ENCODE measurements at regions not wholly inside any gene's neighbourhood (a gene's known extent, or its start where the extent isn't known, plus 50 kb on each side); places are given as distances from the start of the nearest gene placed in this dataset.

DNA sequence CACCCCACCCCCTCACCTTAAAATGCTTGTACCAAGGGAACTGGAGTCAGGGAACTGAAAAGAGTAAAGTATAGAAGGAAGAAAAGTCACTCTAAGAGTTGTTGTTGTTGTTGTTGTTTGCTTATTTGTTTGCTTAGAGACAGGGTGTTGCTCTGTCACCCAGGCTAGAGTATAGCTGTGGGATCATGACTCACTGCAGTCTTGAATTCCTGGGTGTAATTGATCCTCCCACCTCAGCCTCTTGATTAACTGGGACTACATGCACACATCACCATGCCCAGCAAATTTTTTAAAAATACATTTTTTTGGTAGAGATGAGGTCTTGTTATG, 681.6 kb upstream of the GJE1 start:
- DNase-seq (ENCODE audit: low read depth, low spot score) = no peak
- H3K27me3 Mint-ChIP-seq (ENCODE audit: low read depth) = no peaks in the 10 kb centered on the region
- H3K4me3 Mint-ChIP-seq = no peak overlapping the region
- peaks cover 11% of the 10 kb centered on the region for H3K4me1 Mint-ChIP-seq
- TF ChIP-seq, protein P1, sequence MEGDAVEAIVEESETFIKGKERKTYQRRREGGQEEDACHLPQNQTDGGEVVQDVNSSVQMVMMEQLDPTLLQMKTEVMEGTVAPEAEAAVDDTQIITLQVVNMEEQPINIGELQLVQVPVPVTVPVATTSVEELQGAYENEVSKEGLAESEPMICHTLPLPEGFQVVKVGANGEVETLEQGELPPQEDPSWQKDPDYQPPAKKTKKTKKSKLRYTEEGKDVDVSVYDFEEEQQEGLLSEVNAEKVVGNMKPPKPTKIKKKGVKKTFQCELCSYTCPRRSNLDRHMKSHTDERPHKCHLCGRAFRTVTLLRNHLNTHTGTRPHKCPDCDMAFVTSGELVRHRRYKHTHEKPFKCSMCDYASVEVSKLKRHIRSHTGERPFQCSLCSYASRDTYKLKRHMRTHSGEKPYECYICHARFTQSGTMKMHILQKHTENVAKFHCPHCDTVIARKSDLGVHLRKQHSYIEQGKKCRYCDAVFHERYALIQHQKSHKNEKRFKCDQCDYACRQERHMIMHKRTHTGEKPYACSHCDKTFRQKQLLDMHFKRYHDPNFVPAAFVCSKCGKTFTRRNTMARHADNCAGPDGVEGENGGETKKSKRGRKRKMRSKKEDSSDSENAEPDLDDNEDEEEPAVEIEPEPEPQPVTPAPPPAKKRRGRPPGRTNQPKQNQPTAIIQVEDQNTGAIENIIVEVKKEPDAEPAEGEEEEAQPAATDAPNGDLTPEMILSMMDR (conservative IDR thresholded peaks at IDR 0.05) = no peak
- no peak overlapping the region for H3K27ac Mint-ChIP-seq (ENCODE audit: unreplicated experiment)
- H3K9me3 Mint-ChIP-seq = no peaks in the 10 kb centered on the region
- no peaks in the 10 kb centered on the region for H3K36me3 Mint-ChIP-seq (ENCODE audit: low read depth)

DNA sequence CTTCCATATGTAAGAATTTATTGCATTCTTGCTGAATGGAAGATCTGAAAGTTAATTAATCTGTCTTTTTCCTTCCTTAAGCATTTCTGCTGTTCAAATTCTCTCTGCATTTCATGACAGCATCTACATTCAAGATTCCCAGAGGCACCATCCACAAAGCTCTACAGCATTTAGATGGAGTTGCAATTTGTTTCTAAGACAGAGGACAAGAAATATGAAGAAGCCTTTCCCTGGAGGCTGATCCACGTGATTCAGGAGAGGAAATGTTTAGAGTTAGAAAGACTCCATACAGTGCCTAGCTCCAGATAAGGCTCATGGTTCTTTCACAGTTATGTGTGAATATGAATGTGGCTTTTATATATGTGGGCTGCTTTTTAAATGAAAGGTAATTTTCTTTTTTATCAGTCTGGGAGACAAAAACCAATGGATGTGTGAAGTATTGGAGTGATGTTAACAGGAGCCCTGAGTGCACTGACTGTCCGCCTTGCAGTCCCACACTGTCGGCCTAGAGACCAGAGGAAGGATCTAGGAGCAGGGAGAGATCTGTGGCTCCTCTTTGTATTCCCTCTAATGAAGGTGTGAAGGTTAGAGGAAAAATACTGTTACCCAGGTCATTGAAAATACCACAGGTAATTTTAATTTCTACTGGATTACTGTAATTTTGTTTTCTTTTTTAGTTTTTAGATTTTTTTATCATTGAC, 686.6 kb upstream of the GJE1 start:
- no peaks in the 10 kb centered on the region for H3K9me3 Mint-ChIP-seq
- TF ChIP-seq, protein P1 (conservative IDR thresholded peaks at IDR 0.05) = no peak
- no peak for DNase-seq (ENCODE audit: low read depth, low spot score)
- H3K4me1 Mint-ChIP-seq = peaks cover 10% of the 10 kb centered on the region
- H3K27me3 Mint-ChIP-seq (ENCODE audit: low read depth) = no peaks in the 10 kb centered on the region
- no peaks in the 10 kb centered on the region for H3K36me3 Mint-ChIP-seq (ENCODE audit: low read depth)
- H3K4me3 Mint-ChIP-seq = no peak overlapping the region
- H3K27ac Mint-ChIP-seq (ENCODE audit: unreplicated experiment) = no peak overlapping the region

DNA sequence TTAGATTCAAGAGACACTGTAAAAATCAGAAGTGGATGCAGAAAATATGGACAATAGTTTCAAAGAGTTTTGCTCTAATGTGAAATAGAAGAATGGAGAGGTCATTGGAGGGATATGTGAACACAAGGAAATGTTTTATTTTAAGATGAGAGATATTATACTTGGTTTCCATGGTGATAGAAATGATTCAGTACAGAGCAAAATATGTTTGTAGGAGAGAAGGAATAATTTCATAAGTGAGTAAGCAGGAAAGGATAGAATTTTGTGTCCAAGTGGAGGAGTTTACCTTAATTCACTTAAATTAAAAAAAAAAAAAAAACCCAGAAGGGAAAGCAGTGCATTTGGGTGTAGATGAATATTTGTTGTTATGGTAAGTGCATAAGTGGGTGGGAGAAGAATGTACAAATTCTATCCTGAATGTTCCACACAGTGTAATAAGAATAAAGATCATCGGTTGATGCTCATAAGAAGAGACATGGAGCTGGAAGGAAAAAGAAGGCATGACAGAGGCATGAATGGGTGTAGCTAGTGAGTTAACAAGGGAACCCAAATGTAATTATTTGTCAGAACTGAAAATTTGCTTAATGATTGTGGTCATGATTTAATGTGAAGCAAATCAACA, 688.9 kb upstream of the GJE1 start:
- Mint-ChIP-seq H3K27ac (ENCODE audit: unreplicated experiment) (no peak overlapping the region), H3K27me3 (ENCODE audit: low read depth) (no peaks in the 10 kb centered on the region), H3K36me3 (ENCODE audit: low read depth) (no peaks in the 10 kb centered on the region), H3K4me1 (peaks cover 4% of the 10 kb centered on the region), H3K9me3 (no peaks in the 10 kb centered on the region), H3K4me3 (no peak overlapping the region)
- DNase-seq (ENCODE audit: low read depth, low spot score) = no peak
- TF ChIP-seq, protein P1 (conservative IDR thresholded peaks at IDR 0.05) = no peak

DNA sequence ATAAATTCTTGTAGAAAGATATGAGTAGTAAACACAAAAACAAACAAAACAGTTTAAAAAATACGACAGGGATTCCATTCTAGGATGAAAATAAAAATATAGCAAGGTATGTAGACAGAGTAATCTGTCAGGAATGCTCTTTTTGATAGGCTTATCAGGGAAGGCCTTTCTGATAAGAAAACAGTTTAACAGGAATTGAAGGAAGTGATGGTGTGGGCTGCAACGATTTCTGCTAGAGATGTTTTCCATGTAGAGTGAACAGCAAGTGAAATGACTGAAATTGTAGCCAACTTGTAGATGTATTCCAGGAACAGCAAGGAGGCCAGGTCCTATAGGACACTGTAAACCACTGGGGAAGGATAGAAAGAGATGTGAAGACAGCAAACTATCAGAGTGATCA, 689.7 kb upstream of the GJE1 start:
- Mint-ChIP-seq H3K9me3 (no peaks in the 10 kb centered on the region), H3K27ac (ENCODE audit: unreplicated experiment) (no peak overlapping the region), H3K36me3 (ENCODE audit: low read depth) (no peaks in the 10 kb centered on the region), H3K4me1 (peaks cover 4% of the 10 kb centered on the region), H3K27me3 (ENCODE audit: low read depth) (no peaks in the 10 kb centered on the region), H3K4me3 (no peak overlapping the region)
- TF ChIP-seq, protein P1 (conservative IDR thresholded peaks at IDR 0.05) = no peak
- DNase-seq (ENCODE audit: low read depth, low spot score) = no peak

DNA sequence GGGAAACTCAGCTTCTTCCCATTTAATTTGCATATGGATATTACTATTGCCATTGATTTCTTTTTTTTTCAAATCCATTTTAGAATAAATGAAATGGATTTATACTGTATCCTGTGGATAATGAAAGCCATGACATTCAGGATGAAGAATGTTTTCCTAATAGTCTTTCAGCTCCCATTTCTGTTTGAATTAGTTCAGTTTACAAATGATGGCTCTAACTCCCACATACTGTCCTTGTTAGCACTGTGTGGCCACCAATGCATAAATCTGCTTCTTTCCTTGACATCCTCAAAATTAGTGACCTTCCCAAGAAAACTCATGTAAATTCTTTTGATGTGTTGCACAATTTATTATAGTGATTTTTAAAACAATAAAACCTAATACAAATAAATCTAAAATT, 693.2 kb upstream of the GJE1 start:
- Mint-ChIP-seq H3K27ac (ENCODE audit: unreplicated experiment) (no peak overlapping the region), H3K4me1 (no peaks in the 10 kb centered on the region), H3K27me3 (ENCODE audit: low read depth) (no peaks in the 10 kb centered on the region), H3K4me3 (no peak overlapping the region), H3K9me3 (peaks cover 8% of the 10 kb centered on the region), H3K36me3 (ENCODE audit: low read depth) (no peaks in the 10 kb centered on the region)
- no peak for DNase-seq (ENCODE audit: low read depth, low spot score)
- TF ChIP-seq, protein P1 (conservative IDR thresholded peaks at IDR 0.05) = no peak

Data from neural crest cell (in vitro differentiated cells).